A549 (cell line): ENCODE measurements at regions not wholly inside any gene's neighbourhood (a gene's known extent, or its start where the extent isn't known, plus 50 kb on each side); places are given as distances from the start of the nearest gene placed in this dataset.

Experiments
- ATAC-seq, 2 experiments: fragments of 200-7000 bp in 1 of 2; fragments of >200 bp in 1 of 2; cut with Nextera tagmentation in 1 of 2; cut with Tn5 transposase in 1 of 2; 3 replicates each; pipeline versions ENCODE4 v1.8.0 to v1.9.1; 2018 to 2020; ENCODE audit warnings: mild to moderate bottlenecking in 1 of 2, moderate library complexity in 1 of 2
- CTCF ChIA-PET: fragments of 300-600 bp; sonication (Branson Sonifier 250); formaldehyde crosslinking; extraction: SDS; loops from one replicate; lab custom pipeline; 2021; ENCODE audit warnings: antibody characterized with exemption, inconsistent platforms; lab: Yijun Ruan, JAX
- POLR2A ChIA-PET: fragments of 350-600 bp; formaldehyde crosslinking; extraction: SDS; loops from one replicate; lab custom pipeline; 2021; ENCODE audit warnings: antibody characterized with exemption, inconsistent platforms; lab: Yijun Ruan, JAX
- DNase-seq, 2 experiments: peaks; one replicate each; pipeline versions ENCODE4 v3.0.0 to v3.0.0-alpha.2; 2011 to 2016; ENCODE audit warnings: low read depth in 1 of 2, low spot score in 1 of 2
- FAIRE-seq: peaks from 2 replicates; lab custom pipeline; 2011; peaks lifted over from hg19 to GRCh38; lab: Jason Lieb, UNC
- H3K27ac ChIP-seq, 2 experiments: fragments of >200 bp; sonication (Bioruptor Twin); formaldehyde crosslinking; 3 replicates each; pipeline ENCODE4 v1.5.1; 2016 to 2017
- H3K4me1 ChIP-seq: fragments of >200 bp; sonication (Bioruptor Twin); formaldehyde crosslinking; 3 replicates; pipeline ENCODE4 v1.6.1; 2016
- H3K4me2 ChIP-seq: fragments of >200 bp; sonication (Bioruptor Twin); formaldehyde crosslinking; 3 replicates; pipeline ENCODE4 v1.6.1; 2016
- H3K4me3 ChIP-seq: fragments of >200 bp; sonication (Bioruptor Twin); formaldehyde crosslinking; 3 replicates; pipeline ENCODE4 v1.5.1; 2016
- H3K9me3 ChIP-seq: fragments of >200 bp; sonication (Bioruptor Twin); formaldehyde crosslinking; 3 replicates; pipeline ENCODE4 v1.6.1; 2016
- BHLHE40 ChIP-seq: IDR thresholded peaks from 2 replicates; pipeline ENCODE4 v1.6.1; 2012; ENCODE audit warnings: low read depth, low read length, inconsistent platforms
- CBX8 ChIP-seq: fragments of 200-600 bp; sonication (generic); IDR thresholded peaks from 2 replicates; pipeline ENCODE4 v1.6.1; 2016
- CEBPB ChIP-seq, 2 experiments: fragments of >200 bp in 1 of 2; sonication (Bioruptor Twin) in 1 of 2; formaldehyde crosslinking in 1 of 2; IDR thresholded peaks; 2 replicates each; pipeline ENCODE4 v1.6.1; 2012 to 2016
- CHD2 ChIP-seq: fragments of 150-350 bp; IDR thresholded peaks from 2 replicates; pipeline ENCODE4 v1.6.1; 2014; ENCODE audit warnings: low read length; ENCODE audit not compliant: partially characterized antibody
- CHD4 ChIP-seq: fragments of 200-600 bp; sonication (generic); IDR thresholded peaks from 2 replicates; pipeline ENCODE4 v1.6.1; 2016; ENCODE audit warnings: antibody characterized with exemption, mild to moderate bottlenecking, borderline replicate concordance
- EHMT2 ChIP-seq: fragments of 200-600 bp; sonication (generic); IDR thresholded peaks from 2 replicates; pipeline ENCODE4 v1.6.1; 2016; ENCODE audit warnings: antibody characterized with exemption, low read depth, mild to moderate bottlenecking, moderate library complexity
- EP300 ChIP-seq, 2 experiments: fragments of >200 bp; sonication (Bioruptor Twin); formaldehyde crosslinking; IDR thresholded peaks; 2 replicates in 1 of 2; 3 replicates in 1 of 2; pipeline ENCODE4 v1.6.1; 2016 to 2017
- ESRRA ChIP-seq: fragments of 150-350 bp; IDR thresholded peaks from 2 replicates; pipeline ENCODE4 v1.6.1; 2014; ENCODE audit warnings: mild to moderate bottlenecking, low read length, borderline replicate concordance
- FOSB ChIP-seq: fragments of 250-450 bp; sonication (Bioruptor Pico); IDR thresholded peaks from 2 replicates; pipeline ENCODE4 v1.5.0; 2020; ENCODE audit warnings: mild to moderate bottlenecking, moderate library complexity
- FOXS1 ChIP-seq: fragments of 250-450 bp; sonication (Bioruptor Pico); IDR thresholded peaks from 2 replicates; pipeline ENCODE4 v1.5.0; 2020; ENCODE audit warnings: mild to moderate bottlenecking, moderate library complexity
- GATA3 ChIP-seq: IDR thresholded peaks from 2 replicates; pipeline ENCODE4 v1.6.1; 2012; ENCODE audit warnings: borderline replicate concordance
- HES2 ChIP-seq: fragments of >200 bp; sonication (Bioruptor Twin); formaldehyde crosslinking; IDR thresholded peaks from 2 replicates; pipeline ENCODE4 v1.6.1; 2016
- HOXB5 ChIP-seq: fragments of 250-450 bp; sonication (Bioruptor Pico); IDR thresholded peaks from 2 replicates; pipeline ENCODE4 v1.5.0; 2020; ENCODE audit warnings: mild to moderate bottlenecking, moderate library complexity
- JUNB ChIP-seq: fragments of >200 bp; sonication (Bioruptor Twin); formaldehyde crosslinking; IDR thresholded peaks from 2 replicates; pipeline ENCODE4 v1.6.1; 2016
- MAFK ChIP-seq: fragments of 450-650 bp; IDR thresholded peaks from 2 replicates; pipeline ENCODE4 v1.6.1; 2014; ENCODE audit not compliant: partially characterized antibody
- MYC ChIP-seq: IDR thresholded peaks from 2 replicates; pipeline ENCODE4 v1.6.1; 2012; ENCODE audit warnings: mild to moderate bottlenecking, inconsistent platforms, low read length, improper control_type of control experiment, borderline replicate concordance
- NR3C1 ChIP-seq: fragments of >200 bp; sonication (Bioruptor Twin); formaldehyde crosslinking; IDR thresholded peaks from 3 replicates; pipeline ENCODE4 v1.6.1; 2017
- POLR2A ChIP-seq: IDR thresholded peaks from 2 replicates; pipeline ENCODE4 v1.6.1; 2012; ENCODE audit warnings: mild to moderate bottlenecking, low read length
- RAD21 ChIP-seq, 2 experiments: fragments of >200 bp in 1 of 2; sonication (Bioruptor Twin) in 1 of 2; formaldehyde crosslinking in 1 of 2; IDR thresholded peaks in 1 of 2; conservative IDR thresholded peaks in 1 of 2; 2 replicates in 1 of 2; 3 replicates in 1 of 2; pipeline ENCODE4 v1.6.1; 2012 to 2018; ENCODE audit warnings: inconsistent platforms in 1 of 2
- RCOR1 ChIP-seq: fragments of 150-350 bp; IDR thresholded peaks from 2 replicates; pipeline ENCODE4 v1.6.1; 2014; ENCODE audit warnings: antibody characterized with exemption, low read length, low read depth
- TP53 ChIP-seq: fragments of 250-450 bp; sonication (Bioruptor Pico); IDR thresholded peaks from 2 replicates; pipeline ENCODE4 v1.5.0; 2021; ENCODE audit warnings: mild to moderate bottlenecking, moderate library complexity
- ZC3H11A ChIP-seq: fragments of 450-650 bp; IDR thresholded peaks from 2 replicates; pipeline ENCODE4 v1.6.1; 2014; ENCODE audit warnings: antibody characterized with exemption, mild to moderate bottlenecking
- ZSCAN20 ChIP-seq: fragments of 250-450 bp; sonication (Bioruptor Pico); IDR thresholded peaks from 2 replicates; pipeline ENCODE4 v1.8.0; 2022; ENCODE audit warnings: mild to moderate bottlenecking, moderate library complexity
- WGBS: methylation state at CpG from one replicate; pipeline ENCODE4 v1.1.6; 2017; ENCODE audit errors: missing lambda C conversion rate; 5-methylcytosine and 5-hydroxymethylcytosine counted together
- TF ChIP-seq, protein P1 (sequence below): fragments of 450-650 bp; IDR thresholded peaks from 2 replicates; pipeline ENCODE4 v1.6.1; 2014; ENCODE audit warnings: antibody characterized with exemption
- TF ChIP-seq, protein P2 (sequence below): fragments of 150-350 bp; IDR thresholded peaks from 2 replicates; pipeline ENCODE4 v1.6.1; 2014; ENCODE audit warnings: low read depth, mild to moderate bottlenecking, low read length
- TF ChIP-seq, protein P3 (sequence below): fragments of >200 bp; sonication (Bioruptor Twin); formaldehyde crosslinking; IDR thresholded peaks from 3 replicates; pipeline ENCODE4 v1.6.1; 2016
- TF ChIP-seq, protein P4 (sequence below): fragments of 250-450 bp; sonication (Bioruptor Pico); IDR thresholded peaks from 2 replicates; pipeline ENCODE4 v1.5.0; 2020; ENCODE audit warnings: low read depth, mild to moderate bottlenecking, moderate library complexity
- TF ChIP-seq, protein P5 (sequence below): fragments of 250-450 bp; sonication (Bioruptor Pico); IDR thresholded peaks from 2 replicates; pipeline ENCODE4 v1.5.0; 2021; ENCODE audit warnings: mild to moderate bottlenecking, moderate library complexity, borderline replicate concordance
- TF ChIP-seq, protein P6 (sequence below): fragments of >200 bp; sonication (Bioruptor Twin); formaldehyde crosslinking; IDR thresholded peaks from 3 replicates; pipeline ENCODE4 v1.5.1; 2016

DNA sequence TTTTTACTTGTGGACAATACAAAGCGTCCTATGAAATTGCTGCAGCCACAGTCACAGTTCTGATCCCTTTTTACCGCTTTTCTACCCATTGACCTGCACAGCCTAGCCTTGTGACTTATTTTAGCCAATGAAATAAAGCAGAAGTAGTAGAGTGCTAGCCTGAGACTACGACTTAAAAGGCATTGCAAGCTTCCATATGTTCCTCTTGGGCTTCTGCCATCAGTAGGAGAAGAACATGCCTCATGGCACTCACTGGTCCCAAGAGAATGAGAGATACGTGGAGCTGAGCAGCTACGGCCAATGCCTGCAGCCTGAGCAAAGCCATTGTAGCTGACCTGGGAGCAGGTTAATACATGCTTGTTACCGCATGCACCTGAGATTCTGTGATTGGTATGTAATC lies 416.6 kb upstream of the CLINT1 start (continued):
- TF ChIP-seq EP300 (IDR thresholded peaks at IDR 0.05) (no peak), CEBPB (IDR thresholded peaks at IDR 0.05) (no peak), ZSCAN20 (CRISPR knock-in tag) (no peak), HOXB5 (CRISPR knock-in tag) (no peak)

- ChIA-PET CTCF (interaction anchor here (1.1 kb wide), 1 partner anchor 10 kb away, joined by 4 read pairs; no protein-coding TSS in a partner anchor), POLR2A (no interaction called here)
- no peak for FAIRE-seq
- DNase-seq: no peak
- WGBS: 33% methylated on average over 6 of the region's 6 CpGs
- ATAC-seq: no peak
- H3K4me1 ChIP-seq: no peaks in the 10 kb centered on the region
- H3K4me3 ChIP-seq: no peak overlapping the region
- no peak overlapping the region for H3K27ac ChIP-seq
- TF ChIP-seq POLR2A (no peak), MAFK (no peak), BHLHE40 (no peak), JUNB (no peak), FOXS1 (no peak), FOSB (CRISPR knock-in tag) (no peak), MYC (no peak), NR3C1 (no peak), ZSCAN20 (CRISPR knock-in tag) (no peak), ZC3H11A (no peak), TP53 (CRISPR knock-in tag) (no peak), CHD4 (no peak)
- TF ChIP-seq, protein P1, sequence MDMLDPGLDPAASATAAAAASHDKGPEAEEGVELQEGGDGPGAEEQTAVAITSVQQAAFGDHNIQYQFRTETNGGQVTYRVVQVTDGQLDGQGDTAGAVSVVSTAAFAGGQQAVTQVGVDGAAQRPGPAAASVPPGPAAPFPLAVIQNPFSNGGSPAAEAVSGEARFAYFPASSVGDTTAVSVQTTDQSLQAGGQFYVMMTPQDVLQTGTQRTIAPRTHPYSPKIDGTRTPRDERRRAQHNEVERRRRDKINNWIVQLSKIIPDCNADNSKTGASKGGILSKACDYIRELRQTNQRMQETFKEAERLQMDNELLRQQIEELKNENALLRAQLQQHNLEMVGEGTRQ: no peak
- TF ChIP-seq, protein P2, sequence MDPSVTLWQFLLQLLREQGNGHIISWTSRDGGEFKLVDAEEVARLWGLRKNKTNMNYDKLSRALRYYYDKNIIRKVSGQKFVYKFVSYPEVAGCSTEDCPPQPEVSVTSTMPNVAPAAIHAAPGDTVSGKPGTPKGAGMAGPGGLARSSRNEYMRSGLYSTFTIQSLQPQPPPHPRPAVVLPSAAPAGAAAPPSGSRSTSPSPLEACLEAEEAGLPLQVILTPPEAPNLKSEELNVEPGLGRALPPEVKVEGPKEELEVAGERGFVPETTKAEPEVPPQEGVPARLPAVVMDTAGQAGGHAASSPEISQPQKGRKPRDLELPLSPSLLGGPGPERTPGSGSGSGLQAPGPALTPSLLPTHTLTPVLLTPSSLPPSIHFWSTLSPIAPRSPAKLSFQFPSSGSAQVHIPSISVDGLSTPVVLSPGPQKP: no peak
- H3K9me3 ChIP-seq: no peaks in the 10 kb centered on the region
- no peak overlapping the region for H3K4me2 ChIP-seq
Observed at GRCh38 chr5:158273035-158273434, 414.1 kb upstream of the CLINT1 start.

- Histone ChIP-seq H3K4me2 (no peak overlapping the region), H3K9me3 (no peaks in the 10 kb centered on the region), H3K4me1 (no peaks in the 10 kb centered on the region), H3K27ac (no peak overlapping the region), H3K4me3 (no peak overlapping the region)
- FAIRE-seq: no peak
- CTCF ChIA-PET: no interaction called here
- no peak for ATAC-seq
- TF ChIP-seq, protein P1: no peak
- TF ChIP-seq RCOR1 (no peak), BHLHE40 (no peak), ESRRA (no peak), FOSB (CRISPR knock-in tag) (no peak), HES2 (no peak), RAD21 (conservative IDR thresholded peaks at IDR 0.05 in 1 of 2, IDR thresholded peaks at IDR 0.05 in 1 of 2) (no peak), CHD2 (no peak), CBX8 (no peak), EHMT2 (no peak), GATA3 (no peak), CHD4 (no peak)
- TF ChIP-seq, protein P3, sequence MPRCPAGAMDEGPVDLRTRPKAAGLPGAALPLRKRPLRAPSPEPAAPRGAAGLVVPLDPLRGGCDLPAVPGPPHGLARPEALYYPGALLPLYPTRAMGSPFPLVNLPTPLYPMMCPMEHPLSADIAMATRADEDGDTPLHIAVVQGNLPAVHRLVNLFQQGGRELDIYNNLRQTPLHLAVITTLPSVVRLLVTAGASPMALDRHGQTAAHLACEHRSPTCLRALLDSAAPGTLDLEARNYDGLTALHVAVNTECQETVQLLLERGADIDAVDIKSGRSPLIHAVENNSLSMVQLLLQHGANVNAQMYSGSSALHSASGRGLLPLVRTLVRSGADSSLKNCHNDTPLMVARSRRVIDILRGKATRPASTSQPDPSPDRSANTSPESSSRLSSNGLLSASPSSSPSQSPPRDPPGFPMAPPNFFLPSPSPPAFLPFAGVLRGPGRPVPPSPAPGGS: no peak
- TF ChIP-seq, protein P4, sequence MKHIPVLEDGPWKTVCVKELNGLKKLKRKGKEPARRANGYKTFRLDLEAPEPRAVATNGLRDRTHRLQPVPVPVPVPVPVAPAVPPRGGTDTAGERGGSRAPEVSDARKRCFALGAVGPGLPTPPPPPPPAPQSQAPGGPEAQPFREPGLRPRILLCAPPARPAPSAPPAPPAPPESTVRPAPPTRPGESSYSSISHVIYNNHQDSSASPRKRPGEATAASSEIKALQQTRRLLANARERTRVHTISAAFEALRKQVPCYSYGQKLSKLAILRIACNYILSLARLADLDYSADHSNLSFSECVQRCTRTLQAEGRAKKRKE (CRISPR knock-in tag): no peak
- TF ChIP-seq, protein P5, sequence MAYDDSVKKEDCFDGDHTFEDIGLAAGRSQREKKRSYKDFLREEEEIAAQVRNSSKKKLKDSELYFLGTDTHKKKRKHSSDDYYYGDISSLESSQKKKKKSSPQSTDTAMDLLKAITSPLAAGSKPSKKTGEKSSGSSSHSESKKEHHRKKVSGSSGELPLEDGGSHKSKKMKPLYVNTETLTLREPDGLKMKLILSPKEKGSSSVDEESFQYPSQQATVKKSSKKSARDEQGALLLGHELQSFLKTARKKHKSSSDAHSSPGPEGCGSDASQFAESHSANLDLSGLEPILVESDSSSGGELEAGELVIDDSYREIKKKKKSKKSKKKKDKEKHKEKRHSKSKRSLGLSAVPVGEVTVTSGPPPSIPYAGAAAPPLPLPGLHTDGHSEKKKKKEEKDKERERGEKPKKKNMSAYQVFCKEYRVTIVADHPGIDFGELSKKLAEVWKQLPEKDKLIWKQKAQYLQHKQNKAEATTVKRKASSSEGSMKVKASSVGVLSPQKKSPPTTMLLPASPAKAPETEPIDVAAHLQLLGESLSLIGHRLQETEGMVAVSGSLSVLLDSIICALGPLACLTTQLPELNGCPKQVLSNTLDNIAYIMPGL: no peak
- TF ChIP-seq, protein P6, sequence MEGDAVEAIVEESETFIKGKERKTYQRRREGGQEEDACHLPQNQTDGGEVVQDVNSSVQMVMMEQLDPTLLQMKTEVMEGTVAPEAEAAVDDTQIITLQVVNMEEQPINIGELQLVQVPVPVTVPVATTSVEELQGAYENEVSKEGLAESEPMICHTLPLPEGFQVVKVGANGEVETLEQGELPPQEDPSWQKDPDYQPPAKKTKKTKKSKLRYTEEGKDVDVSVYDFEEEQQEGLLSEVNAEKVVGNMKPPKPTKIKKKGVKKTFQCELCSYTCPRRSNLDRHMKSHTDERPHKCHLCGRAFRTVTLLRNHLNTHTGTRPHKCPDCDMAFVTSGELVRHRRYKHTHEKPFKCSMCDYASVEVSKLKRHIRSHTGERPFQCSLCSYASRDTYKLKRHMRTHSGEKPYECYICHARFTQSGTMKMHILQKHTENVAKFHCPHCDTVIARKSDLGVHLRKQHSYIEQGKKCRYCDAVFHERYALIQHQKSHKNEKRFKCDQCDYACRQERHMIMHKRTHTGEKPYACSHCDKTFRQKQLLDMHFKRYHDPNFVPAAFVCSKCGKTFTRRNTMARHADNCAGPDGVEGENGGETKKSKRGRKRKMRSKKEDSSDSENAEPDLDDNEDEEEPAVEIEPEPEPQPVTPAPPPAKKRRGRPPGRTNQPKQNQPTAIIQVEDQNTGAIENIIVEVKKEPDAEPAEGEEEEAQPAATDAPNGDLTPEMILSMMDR: no peak
- WGBS: 2% methylated on average over 3 of the region's 3 CpGs
- POLR2A ChIA-PET: no interaction called here
- DNase-seq: no peak
Observed at GRCh38 chr5:158272409-158272808, 413.5 kb upstream of the CLINT1 start.
